DOHH2 (cell line): ENCODE measurements at regions not wholly inside any gene's neighbourhood (a gene's known extent, or its start where the extent isn't known, plus 50 kb on each side); places are given as distances from the start of the nearest gene placed in this dataset.

Source experiments
- CTCF ChIP-seq: fragments of 200-600 bp; sonication (generic); IDR thresholded peaks from one replicate; pipeline ENCODE4 v1.5.1; 2014; ENCODE audit warnings: antibody characterized with exemption, mild to moderate bottlenecking, low read depth, low read length; ENCODE audit not compliant: poor library complexity, severe bottlenecking
- EZH2phosphoT487 ChIP-seq: fragments of 200-600 bp; sonication (generic); IDR thresholded peaks from 2 replicates; pipeline ENCODE4 v1.6.1; 2017; ENCODE audit warnings: borderline replicate concordance, mild to moderate bottlenecking, antibody characterized with exemption, low read length, moderate library complexity, mixed read lengths

GRCh38 chr2:160974803-160975202, 185.4 kb upstream of the TANK start:
- TF ChIP-seq CTCF = no peak
- TF ChIP-seq EZH2phosphoT487 = no peak
